Prostate gland (tissue), 2 donors: ENCODE measurements at regions not wholly inside any gene's neighbourhood (a gene's known extent, or its start where the extent isn't known, plus 50 kb on each side); places are given as distances from the start of the nearest gene placed in this dataset.

Source experiments
- POLR2AphosphoS5 ChIP-seq: sonication (generic); formaldehyde crosslinking; IDR thresholded peaks from one replicate; pipeline ENCODE4 v1.6.1; 2017; ENCODE audit warnings: antibody characterized with exemption
- TF ChIP-seq, protein P1 (sequence below), 4 experiments: fragments of 200-600 bp in 2 of 4; fragments of 450-650 bp in 2 of 4; sonication (generic) in 2 of 4; IDR thresholded peaks; 1 replicate in 3 of 4; 2 replicates in 1 of 4; pipeline ENCODE4 v1.5.1; 2016 to 2019; ENCODE audit warnings: antibody characterized with exemption in 4 of 4, mild to moderate bottlenecking in 2 of 4, moderate library complexity in 2 of 4

DNA sequence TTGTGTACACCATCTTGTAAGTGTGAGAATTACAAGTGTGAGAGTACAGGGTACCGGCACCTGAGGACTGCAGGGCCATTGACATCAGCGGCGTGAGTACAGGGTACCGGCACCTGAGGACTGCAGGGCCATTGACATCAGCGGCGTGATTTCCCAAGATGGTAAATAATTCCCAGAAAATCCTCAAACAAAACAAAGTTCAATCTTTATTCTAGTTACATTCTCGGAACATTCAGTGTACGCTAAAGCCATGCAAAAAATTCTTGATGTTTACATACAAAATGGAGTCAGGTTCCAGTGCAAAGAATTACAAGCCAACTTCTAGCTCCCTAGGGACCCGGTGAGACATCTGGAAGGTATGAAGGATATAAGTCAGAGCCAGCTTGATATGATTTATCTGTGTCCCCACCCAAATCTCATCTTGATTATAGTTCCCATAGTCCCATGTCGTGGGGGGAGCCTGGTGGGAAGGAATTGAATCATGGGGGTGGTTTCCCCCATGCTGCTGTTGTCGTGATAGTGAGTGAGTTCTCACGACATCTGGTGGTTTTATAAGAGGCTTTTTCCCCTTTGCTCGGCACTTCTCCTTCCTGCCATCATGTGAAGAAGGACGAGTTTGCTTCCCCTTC lies 172.7 kb downstream of the TTLL2 start:
- TF ChIP-seq, protein P1, sequence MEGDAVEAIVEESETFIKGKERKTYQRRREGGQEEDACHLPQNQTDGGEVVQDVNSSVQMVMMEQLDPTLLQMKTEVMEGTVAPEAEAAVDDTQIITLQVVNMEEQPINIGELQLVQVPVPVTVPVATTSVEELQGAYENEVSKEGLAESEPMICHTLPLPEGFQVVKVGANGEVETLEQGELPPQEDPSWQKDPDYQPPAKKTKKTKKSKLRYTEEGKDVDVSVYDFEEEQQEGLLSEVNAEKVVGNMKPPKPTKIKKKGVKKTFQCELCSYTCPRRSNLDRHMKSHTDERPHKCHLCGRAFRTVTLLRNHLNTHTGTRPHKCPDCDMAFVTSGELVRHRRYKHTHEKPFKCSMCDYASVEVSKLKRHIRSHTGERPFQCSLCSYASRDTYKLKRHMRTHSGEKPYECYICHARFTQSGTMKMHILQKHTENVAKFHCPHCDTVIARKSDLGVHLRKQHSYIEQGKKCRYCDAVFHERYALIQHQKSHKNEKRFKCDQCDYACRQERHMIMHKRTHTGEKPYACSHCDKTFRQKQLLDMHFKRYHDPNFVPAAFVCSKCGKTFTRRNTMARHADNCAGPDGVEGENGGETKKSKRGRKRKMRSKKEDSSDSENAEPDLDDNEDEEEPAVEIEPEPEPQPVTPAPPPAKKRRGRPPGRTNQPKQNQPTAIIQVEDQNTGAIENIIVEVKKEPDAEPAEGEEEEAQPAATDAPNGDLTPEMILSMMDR (IDR thresholded peaks at IDR 0.05), result no peak
- no peak for TF ChIP-seq POLR2AphosphoS5
